HL-60 (cell line): ENCODE measurements at regions not wholly inside any gene's neighbourhood (a gene's known extent, or its start where the extent isn't known, plus 50 kb on each side); places are given as distances from the start of the nearest gene placed in this dataset.

ENCODE experiments used
- DNase-seq, 2 experiments: peaks; one replicate each; pipeline ENCODE4 v3.0.0-alpha.2; 2010 to 2020; ENCODE audit warnings: low read depth in 1 of 2, low spot score in 1 of 2
- H3K27ac ChIP-seq: fragments of 250-450 bp; sonication (Bioruptor Pico); replicated peaks from 2 replicates; pipeline ENCODE4 v1.5.1; 2020; ENCODE audit warnings: mild to moderate bottlenecking, moderate library complexity
- H3K27me3 ChIP-seq: fragments of 250-450 bp; sonication (Bioruptor Pico); 2 replicates; pipeline ENCODE4 v1.5.1; 2021; ENCODE audit warnings: mild to moderate bottlenecking, moderate library complexity; ENCODE audit not compliant: insufficient read depth, poor library complexity, severe bottlenecking
- H3K4me3 ChIP-seq: replicated peaks from 2 replicates; pipeline ENCODE4 v1.5.1; 2011; ENCODE audit warnings: mild to moderate bottlenecking, control low read depth, low read length; ENCODE audit not compliant: insufficient read depth
- GABPA ChIP-seq: IDR thresholded peaks from 2 replicates; pipeline ENCODE4 v1.6.1; 2012; ENCODE audit warnings: low read depth
- POLR2AphosphoS5 ChIP-seq: IDR thresholded peaks from 2 replicates; pipeline ENCODE4 v1.6.1; 2012; ENCODE audit warnings: low read depth
- REST ChIP-seq: IDR thresholded peaks from 2 replicates; pipeline ENCODE4 v1.6.1; 2012; ENCODE audit warnings: low read depth; ENCODE audit not compliant: insufficient replicate concordance
- SPI1 ChIP-seq: IDR thresholded peaks from 2 replicates; pipeline ENCODE4 v1.6.1; 2012; ENCODE audit warnings: low read depth, mild to moderate bottlenecking, borderline replicate concordance
- TF ChIP-seq, protein P1 (sequence below): IDR thresholded peaks from one replicate; pipeline ENCODE4 v1.5.1; 2011; ENCODE audit warnings: low read length, control low read depth, inconsistent platforms; ENCODE audit not compliant: insufficient read depth

- no peak overlapping the region for H3K27ac ChIP-seq
These were observed 156.1 kb downstream of the LARP7 start for GRCh38 chr4:112793033-112793432.

DNA sequence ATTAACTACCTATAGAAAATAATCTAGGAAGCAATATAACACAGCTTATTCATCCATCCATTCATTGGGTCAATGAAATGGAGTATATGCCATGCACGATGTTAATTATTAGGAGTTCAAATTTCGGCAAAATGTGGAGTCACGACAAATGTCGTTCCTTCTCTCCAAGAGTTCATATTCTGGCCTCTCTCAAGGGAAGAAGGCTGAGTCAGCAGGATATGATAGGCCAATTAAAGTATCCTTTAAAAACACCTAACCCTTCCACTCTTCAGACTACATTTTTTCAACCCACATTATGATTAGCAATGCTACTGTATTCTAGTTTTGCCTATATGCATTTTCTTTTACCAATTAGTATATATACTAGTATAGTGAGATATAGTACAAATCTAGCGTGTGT is 163.1 kb downstream of the LARP7 start:
- no peak for DNase-seq
- no peaks in the 10 kb centered on the region for H3K27me3 ChIP-seq
- no peak overlapping the region for H3K4me3 ChIP-seq
- H3K27ac ChIP-seq: no peak overlapping the region
- no peak for TF ChIP-seq SPI1
- no peak for TF ChIP-seq REST

More at GRCh38 chr4:112793033-112793432, 156.1 kb downstream of the LARP7 start:
- H3K27me3 ChIP-seq: peaks cover 5% of the 10 kb centered on the region
- H3K4me3 ChIP-seq: no peak overlapping the region
- DNase-seq: no peak
- no peak for TF ChIP-seq GABPA
- TF ChIP-seq, protein P1, sequence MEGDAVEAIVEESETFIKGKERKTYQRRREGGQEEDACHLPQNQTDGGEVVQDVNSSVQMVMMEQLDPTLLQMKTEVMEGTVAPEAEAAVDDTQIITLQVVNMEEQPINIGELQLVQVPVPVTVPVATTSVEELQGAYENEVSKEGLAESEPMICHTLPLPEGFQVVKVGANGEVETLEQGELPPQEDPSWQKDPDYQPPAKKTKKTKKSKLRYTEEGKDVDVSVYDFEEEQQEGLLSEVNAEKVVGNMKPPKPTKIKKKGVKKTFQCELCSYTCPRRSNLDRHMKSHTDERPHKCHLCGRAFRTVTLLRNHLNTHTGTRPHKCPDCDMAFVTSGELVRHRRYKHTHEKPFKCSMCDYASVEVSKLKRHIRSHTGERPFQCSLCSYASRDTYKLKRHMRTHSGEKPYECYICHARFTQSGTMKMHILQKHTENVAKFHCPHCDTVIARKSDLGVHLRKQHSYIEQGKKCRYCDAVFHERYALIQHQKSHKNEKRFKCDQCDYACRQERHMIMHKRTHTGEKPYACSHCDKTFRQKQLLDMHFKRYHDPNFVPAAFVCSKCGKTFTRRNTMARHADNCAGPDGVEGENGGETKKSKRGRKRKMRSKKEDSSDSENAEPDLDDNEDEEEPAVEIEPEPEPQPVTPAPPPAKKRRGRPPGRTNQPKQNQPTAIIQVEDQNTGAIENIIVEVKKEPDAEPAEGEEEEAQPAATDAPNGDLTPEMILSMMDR: no peak
- no peak for TF ChIP-seq SPI1
- TF ChIP-seq POLR2AphosphoS5: no peak
- TF ChIP-seq REST: no peak

- no peak overlapping the region for H3K4me3 ChIP-seq
- H3K27me3 ChIP-seq: no peaks in the 10 kb centered on the region
- TF ChIP-seq POLR2AphosphoS5: no peak
- TF ChIP-seq, protein P1: no peak
- DNase-seq: no peak
- no peak overlapping the region for H3K27ac ChIP-seq
These were observed 164.4 kb downstream of the LARP7 start for GRCh38 chr4:112801341-112801740.

- Histone ChIP-seq H3K4me3 (no peak overlapping the region), H3K27me3 (no peaks in the 10 kb centered on the region), H3K27ac (no peak overlapping the region)
- DNase-seq: no peak
- TF ChIP-seq REST: no peak
- TF ChIP-seq GABPA: no peak
- no peak for TF ChIP-seq SPI1
- TF ChIP-seq, protein P1: no peak
- TF ChIP-seq POLR2AphosphoS5: no peak
These were observed 165.8 kb downstream of the LARP7 start for GRCh38 chr4:112802780-112803179.
